Neuron (in vitro differentiated cells): ENCODE measurements at regions not wholly inside any gene's neighbourhood (a gene's known extent, or its start where the extent isn't known, plus 50 kb on each side); places are given as distances from the start of the nearest gene placed in this dataset.

Source experiments
- H2AFZ ChIP-seq: one replicate; pipeline ENCODE4 v1.6.1; 2013; ENCODE audit warnings: low read depth, mild to moderate bottlenecking, inconsistent platforms, low read length, moderate library complexity
- H3K27me3 ChIP-seq: one replicate; pipeline ENCODE4 v1.6.1; 2013; ENCODE audit warnings: low read length; ENCODE audit not compliant: insufficient read depth
- H3K36me3 ChIP-seq: one replicate; pipeline ENCODE4 v1.6.1; 2013; ENCODE audit warnings: low read length; ENCODE audit not compliant: insufficient read depth
- H3K4me1 ChIP-seq: one replicate; pipeline ENCODE4 v1.6.1; 2013; ENCODE audit warnings: low read length; ENCODE audit not compliant: insufficient read depth
- H3K4me3 ChIP-seq: 2 replicates; pipeline ENCODE4 v1.5.1; 2013; ENCODE audit warnings: mild to moderate bottlenecking, low read length, moderate library complexity
- H3K9me3 ChIP-seq: one replicate; pipeline ENCODE4 v1.6.1; 2013; ENCODE audit warnings: low read length

DNA sequence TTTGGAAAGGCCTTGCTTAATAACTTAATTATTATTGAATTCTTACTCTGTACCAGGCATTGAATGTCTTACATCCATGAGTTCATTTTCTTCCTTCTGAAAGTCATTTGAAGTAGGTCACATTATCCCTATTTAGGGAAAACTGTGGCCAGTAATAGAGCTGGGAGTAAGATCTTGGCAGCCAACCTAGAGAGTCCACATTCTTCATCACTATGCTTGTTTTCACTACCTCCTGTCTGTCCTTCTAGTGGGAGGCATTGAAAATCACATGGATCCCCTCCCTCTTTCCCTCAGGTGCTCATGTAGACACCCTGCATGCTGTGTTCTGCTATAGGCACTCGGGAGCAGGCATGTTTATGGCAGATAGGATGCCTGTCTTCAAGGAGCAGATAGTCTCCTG is 154.9 kb downstream of the EBLN2 start:
- Histone ChIP-seq H3K4me1 (no peaks in the 10 kb centered on the region), H3K4me3 (no peak overlapping the region), H3K9me3 (no peaks in the 10 kb centered on the region), H2AFZ (no peak overlapping the region), H3K36me3 (no peaks in the 10 kb centered on the region), H3K27me3 (no peaks in the 10 kb centered on the region)

DNA sequence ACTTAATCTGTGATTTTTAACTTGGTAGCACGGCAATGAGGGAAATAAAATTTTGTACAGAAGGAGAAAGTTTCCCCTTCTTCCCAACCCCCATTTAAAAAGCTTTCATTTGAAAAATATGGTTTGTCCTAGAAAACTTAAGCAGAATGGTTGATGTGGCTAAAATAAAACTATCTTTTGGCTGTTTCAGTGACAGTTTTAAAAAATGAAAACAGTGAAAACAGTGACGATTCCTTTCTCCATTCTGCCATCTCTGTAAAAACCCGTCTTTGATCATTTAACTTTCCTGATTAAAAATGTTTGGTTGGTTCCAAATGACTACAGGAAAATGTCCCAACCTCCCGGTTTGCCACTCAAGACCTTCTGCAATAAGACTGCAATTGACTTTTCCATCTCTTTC is 160.7 kb downstream of the EBLN2 start:
- Histone ChIP-seq H3K4me3 (no peak overlapping the region), H3K4me1 (no peaks in the 10 kb centered on the region), H3K9me3 (no peaks in the 10 kb centered on the region), H3K27me3 (no peaks in the 10 kb centered on the region), H2AFZ (no peak overlapping the region), H3K36me3 (no peaks in the 10 kb centered on the region)

DNA sequence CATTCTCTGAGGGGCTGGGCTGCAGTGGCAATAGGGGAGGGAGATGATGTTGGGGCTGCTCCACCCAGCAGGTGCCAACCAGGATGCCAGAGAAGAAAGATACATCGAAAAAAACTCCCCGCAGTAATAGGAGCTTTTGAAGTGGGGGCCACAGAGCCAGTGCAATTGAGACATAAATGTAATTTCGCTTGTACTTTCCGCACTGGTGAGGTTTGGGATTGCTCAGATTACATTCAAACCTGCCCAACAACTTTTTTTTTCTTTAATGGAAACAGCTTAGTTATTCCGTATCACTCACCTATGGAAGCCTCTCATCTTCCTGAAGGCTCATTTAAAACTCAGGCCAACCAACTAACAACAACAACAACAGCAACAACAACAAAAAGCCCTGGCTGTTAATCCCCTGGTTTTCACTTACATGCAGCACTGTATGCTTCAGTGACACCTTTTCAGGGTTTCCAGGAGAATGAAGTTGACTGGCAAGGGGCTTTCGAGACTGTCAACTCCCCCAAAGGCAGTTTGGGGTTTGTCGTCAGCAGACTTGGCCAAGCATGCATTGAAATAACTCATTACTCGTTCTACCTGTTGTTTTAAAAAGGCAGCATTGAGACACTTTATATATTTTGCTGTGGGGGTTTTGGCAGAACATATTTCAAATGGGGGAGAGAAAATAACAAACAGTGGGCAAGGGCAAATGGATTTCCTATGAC is 163.8 kb downstream of the EBLN2 start:
- peaks cover 10% of the 10 kb centered on the region for H3K4me1 ChIP-seq
- H3K27me3 ChIP-seq = no peaks in the 10 kb centered on the region
- no peaks in the 10 kb centered on the region for H3K36me3 ChIP-seq
- H3K4me3 ChIP-seq = no peak overlapping the region
- H2AFZ ChIP-seq = no peak overlapping the region
- no peaks in the 10 kb centered on the region for H3K9me3 ChIP-seq

DNA sequence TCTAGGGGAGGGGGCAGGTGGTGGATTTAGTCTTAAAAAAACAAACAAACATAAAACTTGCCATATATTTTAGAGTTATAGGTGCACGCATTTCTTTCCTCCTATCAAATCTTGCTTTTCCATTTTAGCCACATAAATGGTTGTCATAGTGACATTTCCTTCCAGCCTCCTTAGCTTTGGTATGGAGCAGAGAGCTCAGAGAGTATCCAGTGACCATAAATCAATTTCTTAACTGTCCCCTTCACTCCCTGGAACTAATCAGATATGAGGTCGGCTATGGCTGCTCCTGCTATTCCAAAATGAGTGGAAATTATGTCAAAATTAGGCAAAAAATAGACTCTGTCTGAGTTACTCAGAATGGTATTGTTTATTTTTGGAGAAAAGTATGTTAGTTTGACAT is 164.5 kb downstream of the EBLN2 start:
- no peaks in the 10 kb centered on the region for H3K36me3 ChIP-seq
- no peaks in the 10 kb centered on the region for H3K9me3 ChIP-seq
- H2AFZ ChIP-seq = no peak overlapping the region
- no peak overlapping the region for H3K4me3 ChIP-seq
- peaks cover 10% of the 10 kb centered on the region for H3K4me1 ChIP-seq
- no peaks in the 10 kb centered on the region for H3K27me3 ChIP-seq

DNA sequence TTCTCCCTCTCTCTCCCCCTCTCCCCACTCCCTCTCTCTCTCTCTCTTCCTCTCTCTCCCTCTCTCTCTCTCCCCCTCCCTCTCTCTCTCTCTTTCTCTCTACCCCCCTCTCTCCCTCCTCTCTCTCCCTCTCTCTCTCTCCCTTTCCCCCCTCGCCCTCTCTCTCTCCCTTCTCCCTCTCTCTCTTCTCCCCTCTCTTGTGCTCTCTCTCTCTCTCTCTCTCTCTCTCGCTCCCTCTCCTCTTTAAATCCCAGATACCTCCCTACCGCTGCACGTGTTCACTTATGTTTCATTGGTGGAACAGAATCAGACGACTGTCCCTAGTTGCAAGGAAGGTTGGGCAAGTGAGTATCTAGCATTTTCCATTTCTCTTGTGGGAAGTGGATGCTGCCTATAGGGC is 166.5 kb downstream of the EBLN2 start:
- no peak overlapping the region for H3K4me3 ChIP-seq

DNA sequence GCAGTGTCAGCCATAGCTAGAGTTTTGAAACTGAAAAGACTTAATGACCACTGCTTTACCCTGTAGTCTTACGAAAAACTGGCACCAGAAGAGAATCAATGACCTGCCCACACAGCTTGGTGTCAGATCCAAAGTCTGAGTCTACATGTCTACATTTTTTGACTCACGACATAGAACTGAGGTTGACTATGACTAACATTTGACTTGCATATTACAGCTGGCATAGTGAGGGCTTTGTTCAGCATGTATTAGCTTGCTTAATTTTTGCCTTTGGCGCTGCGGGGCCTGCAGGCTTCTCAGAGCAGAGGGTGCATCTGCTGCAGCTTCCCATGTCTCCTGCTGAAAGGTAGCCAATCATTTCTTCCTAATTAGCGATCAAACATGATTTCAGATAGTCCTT is 167.0 kb downstream of the EBLN2 start:
- Histone ChIP-seq H3K4me1 (peaks cover 10% of the 10 kb centered on the region), H3K27me3 (no peaks in the 10 kb centered on the region), H3K4me3 (no peak overlapping the region), H3K9me3 (no peaks in the 10 kb centered on the region), H3K36me3 (no peaks in the 10 kb centered on the region), H2AFZ (no peak overlapping the region)

More for the DNA sequence above, 166.5 kb downstream of the EBLN2 start:
- no peaks in the 10 kb centered on the region for H3K9me3 ChIP-seq
- H3K27me3 ChIP-seq = no peaks in the 10 kb centered on the region
- H2AFZ ChIP-seq = no peak overlapping the region
- no peaks in the 10 kb centered on the region for H3K36me3 ChIP-seq
- H3K4me1 ChIP-seq = peaks cover 10% of the 10 kb centered on the region

DNA sequence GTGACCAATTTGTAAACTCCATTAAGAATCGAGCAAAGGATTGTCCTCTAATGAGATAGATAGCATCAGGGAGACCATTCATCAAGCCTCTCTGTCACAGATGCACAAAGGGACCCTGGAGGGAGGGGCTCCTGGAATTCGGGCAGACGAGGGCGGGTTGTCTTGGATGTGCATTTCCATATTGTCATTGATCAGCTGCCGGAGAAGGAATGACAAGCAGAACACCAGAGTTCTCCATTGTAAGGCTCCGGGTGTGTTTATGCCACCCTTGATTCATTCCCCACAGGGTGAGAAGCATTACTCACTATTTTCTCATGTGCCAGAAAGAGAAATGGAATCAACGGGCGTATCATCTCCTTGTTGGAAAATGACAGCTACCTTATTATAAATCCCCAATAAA is 167.5 kb downstream of the EBLN2 start:
- Histone ChIP-seq H2AFZ (no peak overlapping the region), H3K27me3 (no peaks in the 10 kb centered on the region), H3K4me1 (peaks cover 10% of the 10 kb centered on the region), H3K9me3 (no peaks in the 10 kb centered on the region), H3K36me3 (no peaks in the 10 kb centered on the region), H3K4me3 (no peak overlapping the region)

DNA sequence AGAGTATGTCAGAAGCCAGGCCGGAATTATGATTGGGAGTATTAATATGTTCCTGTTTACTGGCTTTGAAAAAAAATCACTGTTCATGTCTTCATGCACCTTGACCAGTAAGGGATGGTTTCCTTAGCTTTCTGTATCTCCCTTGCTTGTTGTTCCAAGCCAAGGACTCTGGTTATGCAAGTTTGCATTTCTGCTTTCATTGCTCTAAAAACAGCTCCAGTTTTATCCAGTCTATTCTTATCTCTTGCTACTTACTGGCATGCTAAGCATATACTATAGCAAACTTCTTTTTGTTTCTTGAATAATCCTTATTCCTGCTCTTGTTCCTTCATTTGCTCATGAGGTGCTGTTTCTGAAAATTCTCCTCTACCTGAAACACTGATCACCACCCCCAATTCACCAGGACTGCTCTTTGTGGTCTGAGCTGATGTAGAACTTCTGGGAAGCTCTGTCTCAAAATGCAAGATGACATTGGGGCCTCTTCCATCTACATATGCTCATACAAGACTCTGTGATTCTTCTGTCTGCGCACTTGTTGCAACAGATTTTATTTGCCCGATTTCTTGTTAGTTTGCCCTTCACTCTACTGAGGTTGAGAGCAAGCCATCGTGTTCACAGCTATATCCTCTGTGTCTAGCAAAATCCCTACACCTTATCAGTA is 173.0 kb downstream of the EBLN2 start:
- no peaks in the 10 kb centered on the region for H3K36me3 ChIP-seq
- no peak overlapping the region for H3K4me3 ChIP-seq

DNA sequence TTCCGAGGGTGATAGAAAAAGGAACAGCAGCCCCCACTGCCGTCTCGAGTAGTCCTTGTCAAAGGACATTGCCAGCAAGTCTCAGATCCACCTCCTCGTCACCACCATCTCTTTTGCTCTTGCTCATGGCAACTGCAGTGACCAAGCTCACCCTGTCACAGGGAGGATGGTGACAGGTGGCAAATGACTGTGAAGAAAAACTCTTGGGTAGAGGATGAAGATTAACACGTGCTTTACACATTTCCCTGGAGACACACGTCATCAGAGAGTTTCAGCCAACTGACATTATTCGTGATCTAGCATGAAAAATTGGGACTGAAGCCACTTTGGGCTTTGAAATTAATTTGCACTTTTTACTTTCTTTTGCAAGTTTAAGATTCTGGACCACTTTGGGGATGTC is 174.3 kb downstream of the EBLN2 start:
- no peak overlapping the region for H3K4me3 ChIP-seq
- H2AFZ ChIP-seq = no peak overlapping the region
- no peaks in the 10 kb centered on the region for H3K9me3 ChIP-seq
- no peaks in the 10 kb centered on the region for H3K27me3 ChIP-seq
- H3K36me3 ChIP-seq = no peaks in the 10 kb centered on the region
- H3K4me1 ChIP-seq = no peaks in the 10 kb centered on the region

More for the DNA sequence above, 173.0 kb downstream of the EBLN2 start:
- H3K9me3 ChIP-seq = no peaks in the 10 kb centered on the region
- H3K27me3 ChIP-seq = no peaks in the 10 kb centered on the region
- no peak overlapping the region for H2AFZ ChIP-seq
- no peaks in the 10 kb centered on the region for H3K4me1 ChIP-seq

DNA sequence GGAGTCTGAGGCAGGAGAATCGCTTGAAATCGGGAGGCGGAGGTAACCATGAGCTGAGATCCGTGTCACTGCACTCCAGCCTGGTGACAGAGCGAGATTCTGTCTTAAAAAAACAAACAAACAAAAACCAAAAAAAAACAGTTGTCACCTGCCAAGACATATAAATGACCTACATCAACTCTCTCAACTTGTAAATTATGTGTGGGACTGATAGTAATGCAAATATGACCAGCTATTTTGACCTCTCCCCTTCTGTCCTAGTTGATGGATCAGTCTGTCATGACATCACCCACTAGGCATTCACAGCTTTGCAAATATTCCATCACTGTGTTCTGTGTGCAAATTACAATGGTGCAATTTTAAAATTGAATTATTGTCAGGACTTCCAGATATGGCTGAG is 175.4 kb downstream of the EBLN2 start:
- Histone ChIP-seq H3K4me3 (no peak overlapping the region), H3K4me1 (no peaks in the 10 kb centered on the region), H3K36me3 (no peaks in the 10 kb centered on the region), H3K9me3 (no peaks in the 10 kb centered on the region), H3K27me3 (no peaks in the 10 kb centered on the region), H2AFZ (no peak overlapping the region)

DNA sequence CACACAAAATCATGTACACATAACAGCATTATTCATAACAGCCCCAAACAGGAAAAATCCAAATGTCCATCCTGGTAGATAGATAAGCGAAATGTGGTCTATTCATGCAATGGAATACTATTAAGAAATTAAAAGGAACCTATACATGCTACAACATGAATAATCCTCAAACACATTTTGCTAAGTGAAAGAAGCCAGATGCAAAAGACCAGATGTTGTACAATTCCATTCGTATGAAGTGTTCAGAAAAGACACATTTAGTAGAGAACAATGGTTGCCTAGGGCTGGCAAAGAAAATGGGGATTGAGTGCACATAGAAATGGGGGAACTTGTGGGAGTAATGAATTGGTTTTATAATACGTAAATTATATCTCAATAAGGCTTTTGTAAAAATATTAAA is 182.3 kb downstream of the EBLN2 start:
- Histone ChIP-seq H3K4me3 (no peak overlapping the region), H3K9me3 (no peaks in the 10 kb centered on the region), H3K36me3 (no peaks in the 10 kb centered on the region), H3K4me1 (no peaks in the 10 kb centered on the region), H2AFZ (no peak overlapping the region), H3K27me3 (no peaks in the 10 kb centered on the region)

DNA sequence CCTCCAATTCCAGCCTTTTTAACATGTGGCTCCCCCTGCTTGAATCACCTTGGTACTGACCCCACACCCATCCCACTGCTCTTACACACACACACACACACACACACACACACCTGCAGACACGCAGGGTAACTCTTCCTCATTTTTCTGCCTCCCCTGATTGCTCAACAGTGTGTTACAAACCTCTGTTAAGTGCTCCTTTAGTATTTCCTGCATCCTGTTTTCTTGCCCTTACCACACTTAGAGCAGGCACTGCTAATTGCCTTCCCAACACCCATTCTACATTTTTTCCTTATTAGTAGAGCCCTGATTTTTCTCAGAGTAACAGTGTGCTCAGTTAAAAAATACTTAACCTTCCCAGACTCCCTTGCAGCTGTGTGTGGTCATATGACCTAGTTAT is 184.0 kb downstream of the EBLN2 start:
- Histone ChIP-seq H3K9me3 (no peaks in the 10 kb centered on the region), H2AFZ (no peak overlapping the region), H3K27me3 (no peaks in the 10 kb centered on the region), H3K4me1 (no peaks in the 10 kb centered on the region), H3K4me3 (no peak overlapping the region), H3K36me3 (no peaks in the 10 kb centered on the region)

DNA sequence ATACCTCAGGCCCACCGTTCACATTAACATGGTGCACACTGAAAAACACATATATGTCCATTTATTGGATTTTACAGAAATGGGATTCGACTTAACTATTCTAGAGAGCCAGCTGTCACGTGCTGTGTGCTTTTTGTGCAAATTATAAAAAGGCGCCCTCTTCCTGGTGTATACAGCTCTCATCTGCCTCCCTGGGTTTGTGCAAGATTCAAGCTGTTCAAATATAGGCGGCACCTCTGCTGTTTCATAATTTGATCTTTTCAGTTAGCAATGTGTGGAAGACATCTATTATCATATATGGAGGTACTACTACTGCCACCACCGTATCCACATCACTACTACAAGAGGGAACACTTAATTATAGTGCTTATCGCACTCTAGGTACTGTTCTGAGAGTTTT is 187.6 kb downstream of the EBLN2 start:
- Histone ChIP-seq H3K4me3 (no peak overlapping the region), H3K27me3 (no peaks in the 10 kb centered on the region), H3K36me3 (no peaks in the 10 kb centered on the region), H3K9me3 (no peaks in the 10 kb centered on the region), H3K4me1 (no peaks in the 10 kb centered on the region), H2AFZ (no peak overlapping the region)

DNA sequence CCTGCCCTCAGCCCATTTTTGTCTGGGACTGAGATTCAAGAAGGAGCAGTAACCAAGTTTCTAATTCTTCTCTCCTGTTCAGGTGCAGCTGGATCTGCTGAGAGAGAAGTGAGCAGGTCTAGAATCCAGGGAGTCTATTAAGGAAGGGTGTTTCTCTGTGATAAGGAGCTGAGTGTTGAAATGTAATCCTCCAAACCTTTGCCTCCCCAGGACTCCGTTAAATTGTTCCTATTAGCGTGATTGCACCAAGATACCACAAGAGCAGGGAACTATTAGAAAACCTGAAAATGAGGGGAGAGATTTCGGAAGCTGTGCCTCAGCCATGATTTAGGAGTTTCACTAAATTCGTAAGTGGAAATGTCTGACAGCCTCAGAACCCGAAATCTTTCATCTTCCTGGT is 192.6 kb downstream of the EBLN2 start:
- no peaks in the 10 kb centered on the region for H3K4me1 ChIP-seq
- H2AFZ ChIP-seq = no peak overlapping the region
- H3K9me3 ChIP-seq = no peaks in the 10 kb centered on the region
- H3K36me3 ChIP-seq = no peaks in the 10 kb centered on the region
- H3K27me3 ChIP-seq = no peaks in the 10 kb centered on the region
- no peak overlapping the region for H3K4me3 ChIP-seq
